Lower lobe of right lung (tissue), 2 donors: ENCODE measurements at regions not wholly inside any gene's neighbourhood (a gene's known extent, or its start where the extent isn't known, plus 50 kb on each side); places are given as distances from the start of the nearest gene placed in this dataset.

Experiments
- ATAC-seq, 2 donors: fragments of 200-7000 bp; cut with Tn5 transposase; one replicate each; pipeline ENCODE4 v1.9.1; 2020 to 2022; ENCODE audit warnings: mild to moderate bottlenecking in 2 of 2, moderate library complexity in 2 of 2
- DNase-seq: peaks from one replicate; pipeline ENCODE4 v3.0.0-alpha.2; 2020
- H3K27ac ChIP-seq: fragments of 200-600 bp; one replicate; pipeline ENCODE4 v1.8.0; 2022
- H3K27me3 ChIP-seq: fragments of 200-600 bp; one replicate; pipeline ENCODE4 v1.8.0; 2022; ENCODE audit warnings: low read depth
- H3K36me3 ChIP-seq: fragments of 200-600 bp; one replicate; pipeline ENCODE4 v1.8.0; 2022; ENCODE audit warnings: mild to moderate bottlenecking
- H3K4me1 ChIP-seq: fragments of 200-600 bp; one replicate; pipeline ENCODE4 v1.8.0; 2022
- H3K4me3 ChIP-seq: fragments of 200-600 bp; one replicate; pipeline ENCODE4 v1.8.0; 2022; ENCODE audit warnings: mild to moderate bottlenecking
- H3K9me3 ChIP-seq: fragments of 200-600 bp; one replicate; pipeline ENCODE4 v1.8.0; 2022
- CTCF ChIP-seq: fragments of 200-600 bp; IDR thresholded peaks from one replicate; pipeline ENCODE4 v1.8.0; 2022; ENCODE audit warnings: antibody characterized with exemption, mild to moderate bottlenecking
- intact Hi-C: fragments of 100-400 bp; cut with DNase I; formaldehyde crosslinking; loops from one replicate; pipeline ENCODE4 v1.11.0; 2022
- donor health status: DM: no; HTN: yes; CAD: no; lungs with severe emphysema.

- H3K36me3 ChIP-seq, result no peaks in the 10 kb centered on the region
- no peaks in the 10 kb centered on the region for H3K27me3 ChIP-seq
- DNase-seq, result no peak
- no peaks in the 10 kb centered on the region for H3K4me1 ChIP-seq
- ATAC-seq, result no peak
- TF ChIP-seq CTCF, result no peak
- no peaks in the 10 kb centered on the region for H3K9me3 ChIP-seq
- intact Hi-C loops, result no loop called here
- H3K4me3 ChIP-seq, result no peak overlapping the region
- no peak overlapping the region for H3K27ac ChIP-seq
These were observed 773.5 kb downstream of the XPNPEP1 start for GRCh38 chr10:109149666-109150350.

DNA sequence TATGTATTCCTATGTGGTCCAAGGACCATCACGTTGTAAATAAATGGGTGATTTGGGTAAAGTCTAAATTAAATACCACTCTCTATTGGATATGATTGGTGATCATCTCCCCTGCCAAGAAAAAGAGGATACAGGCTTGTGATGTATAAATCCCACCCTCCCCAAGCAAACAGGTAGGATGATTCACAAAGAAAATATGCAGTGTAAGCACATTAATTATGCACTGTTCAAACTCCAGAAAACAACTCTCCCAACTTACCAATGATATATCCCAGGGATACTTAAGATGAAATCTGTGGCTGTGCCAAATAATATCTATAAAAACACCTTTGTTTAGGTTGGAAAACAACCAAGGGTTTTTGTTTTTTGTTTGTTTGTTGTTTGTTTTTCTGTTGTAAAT is 795.9 kb downstream of the XPNPEP1 start:
- no peak overlapping the region for H3K27ac ChIP-seq
- no peaks in the 10 kb centered on the region for H3K27me3 ChIP-seq
- H3K4me1 ChIP-seq, result no peaks in the 10 kb centered on the region
- no peaks in the 10 kb centered on the region for H3K9me3 ChIP-seq
- no peak for ATAC-seq
- H3K4me3 ChIP-seq, result no peak overlapping the region
- DNase-seq, result no peak
- intact Hi-C loops, result no loop called here
- no peaks in the 10 kb centered on the region for H3K36me3 ChIP-seq
- no peak for TF ChIP-seq CTCF

DNA sequence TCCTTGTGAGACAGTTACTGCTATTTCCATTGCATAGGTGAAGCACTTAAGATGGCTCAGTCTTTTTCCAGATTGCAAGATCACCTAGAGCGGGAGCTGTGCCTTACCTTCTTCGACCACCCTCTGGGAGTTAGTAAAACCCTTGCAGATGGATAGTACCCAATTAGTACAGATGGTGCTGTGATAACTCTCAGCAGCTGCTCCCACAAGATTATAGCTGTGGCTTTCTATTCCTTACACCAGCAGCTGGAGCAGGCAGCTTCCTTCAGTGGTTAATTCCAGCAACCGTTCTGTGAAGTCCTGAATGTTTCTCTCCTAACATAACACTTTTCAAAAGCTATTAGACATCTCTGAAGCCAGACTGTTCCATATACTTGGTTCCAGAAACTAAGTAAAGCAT is 796.8 kb downstream of the XPNPEP1 start:
- intact Hi-C loops, result no loop called here
- no peak for TF ChIP-seq CTCF
- DNase-seq (no peak), ATAC-seq (no peak)
- Histone ChIP-seq H3K4me1 (no peaks in the 10 kb centered on the region), H3K36me3 (no peaks in the 10 kb centered on the region), H3K4me3 (no peak overlapping the region), H3K27me3 (no peaks in the 10 kb centered on the region), H3K9me3 (no peaks in the 10 kb centered on the region), H3K27ac (no peak overlapping the region)

- H3K9me3 ChIP-seq, result no peaks in the 10 kb centered on the region
- intact Hi-C loops, result no loop called here
- DNase-seq, result no peak
- H3K4me3 ChIP-seq, result no peak overlapping the region
- H3K27me3 ChIP-seq, result no peaks in the 10 kb centered on the region
- no peaks in the 10 kb centered on the region for H3K36me3 ChIP-seq
- no peak for ATAC-seq
- no peaks in the 10 kb centered on the region for H3K4me1 ChIP-seq
- no peak for TF ChIP-seq CTCF
- H3K27ac ChIP-seq, result no peak overlapping the region
These were observed 797.3 kb downstream of the XPNPEP1 start for GRCh38 chr10:109126016-109126415.

DNA sequence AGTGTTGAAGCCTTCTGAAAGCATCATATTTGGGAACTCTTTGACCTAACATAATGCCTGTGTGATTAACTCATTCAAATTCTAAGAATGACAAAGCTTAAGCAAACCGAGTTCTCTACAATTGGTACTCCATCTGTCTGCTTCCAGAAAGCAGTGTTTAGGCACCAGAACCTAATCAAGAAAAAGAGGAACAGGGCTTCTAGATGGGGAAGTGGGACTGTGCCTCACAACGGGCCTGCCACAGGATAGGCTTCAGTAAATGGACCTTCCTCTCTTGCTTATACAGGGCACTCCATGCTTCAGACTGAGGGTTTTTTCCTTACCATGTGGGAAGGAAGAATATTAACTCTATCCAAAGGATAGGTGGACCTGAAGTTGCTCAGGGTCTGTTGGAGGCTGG is 808.1 kb downstream of the XPNPEP1 start:
- peaks cover 7% of the 10 kb centered on the region for H3K9me3 ChIP-seq
- intact Hi-C loops, result no loop called here
- no peaks in the 10 kb centered on the region for H3K27me3 ChIP-seq
- ATAC-seq, result no peak
- H3K27ac ChIP-seq, result no peak overlapping the region
- TF ChIP-seq CTCF, result no peak
- no peak for DNase-seq
- no peak overlapping the region for H3K4me3 ChIP-seq
- H3K36me3 ChIP-seq, result no peaks in the 10 kb centered on the region
- H3K4me1 ChIP-seq, result no peaks in the 10 kb centered on the region
